ENCODE measurements at regions not wholly inside any gene's neighbourhood (a gene's known extent, or its start where the extent isn't known, plus 50 kb on each side); places are given as distances from the start of the nearest gene placed in this dataset.
"Not testable (repeated sequence)": the region's sequence is repeated elsewhere in the genome, so short reads cannot be mapped to it uniquely, and the experiment has no call there.

GRCh38 chr1:31485166-31485565, 72.2 kb downstream of the SERINC2 start:
- Histone ChIP-seq H2AFZ (no peak overlapping the region), H3K27me3 (ENCODE audit: control insufficient read depth, insufficient read depth, low read length) (no peaks in the 10 kb centered on the region), H3K27ac (peak overlapping the region; percentile 36), H3K36me3 (ENCODE audit: control insufficient read depth, insufficient read depth, low read length) (no peaks in the 10 kb centered on the region), H3K79me2 (no peaks in the 10 kb centered on the region), H3K4me2 (ENCODE audit: low read length) (peak overlapping the region; percentile 21), H3K9ac (no peak overlapping the region), H3K4me1 (peaks cover 2% of the 10 kb centered on the region), H3K9me3 (ENCODE audit: control insufficient read depth, low read length) (no peaks in the 10 kb centered on the region), H3K4me3 (ENCODE audit: low read depth, low read length) (no peak overlapping the region)
- TF ChIP-seq, protein P1, sequence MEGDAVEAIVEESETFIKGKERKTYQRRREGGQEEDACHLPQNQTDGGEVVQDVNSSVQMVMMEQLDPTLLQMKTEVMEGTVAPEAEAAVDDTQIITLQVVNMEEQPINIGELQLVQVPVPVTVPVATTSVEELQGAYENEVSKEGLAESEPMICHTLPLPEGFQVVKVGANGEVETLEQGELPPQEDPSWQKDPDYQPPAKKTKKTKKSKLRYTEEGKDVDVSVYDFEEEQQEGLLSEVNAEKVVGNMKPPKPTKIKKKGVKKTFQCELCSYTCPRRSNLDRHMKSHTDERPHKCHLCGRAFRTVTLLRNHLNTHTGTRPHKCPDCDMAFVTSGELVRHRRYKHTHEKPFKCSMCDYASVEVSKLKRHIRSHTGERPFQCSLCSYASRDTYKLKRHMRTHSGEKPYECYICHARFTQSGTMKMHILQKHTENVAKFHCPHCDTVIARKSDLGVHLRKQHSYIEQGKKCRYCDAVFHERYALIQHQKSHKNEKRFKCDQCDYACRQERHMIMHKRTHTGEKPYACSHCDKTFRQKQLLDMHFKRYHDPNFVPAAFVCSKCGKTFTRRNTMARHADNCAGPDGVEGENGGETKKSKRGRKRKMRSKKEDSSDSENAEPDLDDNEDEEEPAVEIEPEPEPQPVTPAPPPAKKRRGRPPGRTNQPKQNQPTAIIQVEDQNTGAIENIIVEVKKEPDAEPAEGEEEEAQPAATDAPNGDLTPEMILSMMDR (IDR thresholded peaks at IDR 0.05), result no peak

DNA sequence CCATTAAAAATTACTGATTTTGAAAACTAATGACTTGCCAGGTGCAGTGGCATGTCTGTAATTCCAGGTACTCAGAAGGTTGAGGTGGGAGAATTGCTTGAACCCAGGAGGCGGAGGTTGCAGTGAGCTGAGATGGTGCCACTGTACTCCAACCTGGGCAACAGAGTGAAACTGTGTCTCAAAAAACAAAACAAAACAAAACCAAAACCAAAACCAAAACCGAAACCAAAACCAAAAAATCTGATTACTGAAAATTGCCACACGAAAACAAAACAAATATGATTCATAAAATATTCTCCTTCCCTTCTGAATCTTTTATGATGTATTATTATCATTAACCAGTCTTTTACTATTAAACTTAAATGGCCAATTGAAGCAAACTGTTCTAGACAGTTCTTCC, 74.1 kb downstream of the SERINC2 start:
- Histone ChIP-seq H3K9me3 (ENCODE audit: control insufficient read depth, low read length) (no peaks in the 10 kb centered on the region), H3K27me3 (ENCODE audit: control insufficient read depth, insufficient read depth, low read length) (no peaks in the 10 kb centered on the region), H3K4me1 (peaks cover 2% of the 10 kb centered on the region), H3K4me3 (ENCODE audit: low read depth, low read length) (no peak overlapping the region), H3K4me2 (ENCODE audit: low read length) (no peak overlapping the region), H3K9ac (no peak overlapping the region), H3K79me2 (no peaks in the 10 kb centered on the region), H3K36me3 (ENCODE audit: control insufficient read depth, insufficient read depth, low read length) (no peaks in the 10 kb centered on the region), H2AFZ (peak overlapping the region; percentile 30), H3K27ac (no peak overlapping the region)
- TF ChIP-seq, protein P1 (IDR thresholded peaks at IDR 0.05), result no peak

- no peaks in the 10 kb centered on the region for H3K36me3 ChIP-seq (ENCODE audit: control insufficient read depth, insufficient read depth, low read length)
- no peak overlapping the region for H3K4me3 ChIP-seq (ENCODE audit: low read depth, low read length)
- TF ChIP-seq, protein P1 (IDR thresholded peaks at IDR 0.05), result no peak
- H3K4me2 ChIP-seq (ENCODE audit: low read length), result no peak overlapping the region
- H3K9me3 ChIP-seq (ENCODE audit: control insufficient read depth, low read length), result no peaks in the 10 kb centered on the region
- peak overlapping the region; percentile 30 for H2AFZ ChIP-seq
- peaks cover 2% of the 10 kb centered on the region for H3K4me1 ChIP-seq
- H3K9ac ChIP-seq, result no peak overlapping the region
- no peaks in the 10 kb centered on the region for H3K27me3 ChIP-seq (ENCODE audit: control insufficient read depth, insufficient read depth, low read length)
- no peak overlapping the region for H3K27ac ChIP-seq
- H3K79me2 ChIP-seq, result no peaks in the 10 kb centered on the region
Measured at GRCh38 chr1:31487721-31488293, 74.8 kb downstream of the SERINC2 start.

- TF ChIP-seq, protein P1 (IDR thresholded peaks at IDR 0.05), result no peak
- no peaks in the 10 kb centered on the region for H3K27me3 ChIP-seq (ENCODE audit: control insufficient read depth, insufficient read depth, low read length)
- H3K27ac ChIP-seq, result no peak overlapping the region
- H3K9me3 ChIP-seq (ENCODE audit: control insufficient read depth, low read length), result no peaks in the 10 kb centered on the region
- H3K36me3 ChIP-seq (ENCODE audit: control insufficient read depth, insufficient read depth, low read length), result no peaks in the 10 kb centered on the region
- H3K4me3 ChIP-seq (ENCODE audit: low read depth, low read length), result no peak overlapping the region
- no peak overlapping the region for H3K4me2 ChIP-seq (ENCODE audit: low read length)
- H3K4me1 ChIP-seq, result peaks cover 2% of the 10 kb centered on the region
- no peaks in the 10 kb centered on the region for H3K79me2 ChIP-seq
- H3K9ac ChIP-seq, result no peak overlapping the region
- H2AFZ ChIP-seq, result no peak overlapping the region
Measured at GRCh38 chr1:31488528-31488927, 75.5 kb downstream of the SERINC2 start.

GRCh38 chr1:31489575-31489974, 76.6 kb downstream of the SERINC2 start:
- not testable (repeated sequence) for H3K9ac ChIP-seq; H3K79me2 ChIP-seq; H2AFZ ChIP-seq; H3K27ac ChIP-seq; H3K27me3 ChIP-seq (ENCODE audit: control insufficient read depth, insufficient read depth, low read length); H3K4me1 ChIP-seq; H3K4me3 ChIP-seq (ENCODE audit: low read depth, low read length); H3K36me3 ChIP-seq (ENCODE audit: control insufficient read depth, insufficient read depth, low read length); H3K9me3 ChIP-seq (ENCODE audit: control insufficient read depth, low read length); H3K4me2 ChIP-seq (ENCODE audit: low read length)

GRCh38 chr1:31490596-31490995, 77.6 kb downstream of the SERINC2 start:
- H3K36me3 ChIP-seq (ENCODE audit: control insufficient read depth, insufficient read depth, low read length); H3K4me2 ChIP-seq (ENCODE audit: low read length); H3K4me1 ChIP-seq; H3K4me3 ChIP-seq (ENCODE audit: low read depth, low read length); H3K27me3 ChIP-seq (ENCODE audit: control insufficient read depth, insufficient read depth, low read length); H3K79me2 ChIP-seq; H3K27ac ChIP-seq; H2AFZ ChIP-seq; H3K9me3 ChIP-seq (ENCODE audit: control insufficient read depth, low read length); H3K9ac ChIP-seq: not testable (repeated sequence)

DNA sequence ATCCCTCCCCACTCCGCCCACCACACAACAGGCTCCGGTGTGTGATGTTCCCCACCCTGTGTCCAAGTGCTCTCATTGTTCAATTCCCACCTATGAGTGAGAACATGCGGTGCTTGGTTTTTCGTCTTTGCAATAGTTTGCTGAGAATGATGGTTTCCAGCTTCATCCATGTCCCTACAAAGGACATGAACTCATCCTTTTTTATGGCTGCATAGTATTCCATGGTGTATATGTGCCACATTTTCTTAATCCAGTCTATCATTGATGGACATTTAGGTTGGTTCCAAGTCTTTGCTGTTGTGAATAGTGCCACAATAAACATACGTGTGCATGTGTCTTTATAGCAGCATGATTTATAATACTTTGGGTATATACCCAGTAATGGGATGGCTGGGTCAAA, 81.0 kb upstream of the TINAGL1 start:
- not testable (repeated sequence) for H3K4me3 ChIP-seq (ENCODE audit: low read depth, low read length); H3K4me2 ChIP-seq (ENCODE audit: low read length); H3K36me3 ChIP-seq (ENCODE audit: control insufficient read depth, insufficient read depth, low read length); H3K27me3 ChIP-seq (ENCODE audit: control insufficient read depth, insufficient read depth, low read length); H3K79me2 ChIP-seq; H3K4me1 ChIP-seq; H2AFZ ChIP-seq; H3K9me3 ChIP-seq (ENCODE audit: control insufficient read depth, low read length); H3K9ac ChIP-seq; H3K27ac ChIP-seq

DNA sequence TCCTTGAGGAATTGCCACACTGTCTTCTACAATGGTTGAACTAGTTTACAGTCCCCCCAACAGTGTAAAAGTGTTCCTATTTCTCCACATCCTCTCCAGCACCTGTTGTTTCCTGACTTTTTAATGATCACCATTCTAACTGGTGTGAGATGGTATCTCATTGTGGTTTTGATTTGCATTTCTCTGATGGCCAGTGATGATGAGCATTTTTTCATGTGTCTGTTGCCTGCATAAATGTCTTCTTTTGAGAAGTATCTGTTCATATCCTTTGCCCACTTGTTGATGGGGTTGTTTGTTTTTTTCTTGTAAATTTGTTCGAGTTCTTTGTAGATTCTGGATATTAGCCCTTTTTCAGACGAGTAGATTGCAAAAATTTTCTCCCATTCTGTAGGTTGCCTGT, 80.5 kb upstream of the TINAGL1 start:
- H3K4me3 ChIP-seq (ENCODE audit: low read depth, low read length); H3K9me3 ChIP-seq (ENCODE audit: control insufficient read depth, low read length); H3K4me1 ChIP-seq; H3K9ac ChIP-seq; H3K4me2 ChIP-seq (ENCODE audit: low read length); H3K36me3 ChIP-seq (ENCODE audit: control insufficient read depth, insufficient read depth, low read length); H3K27ac ChIP-seq; H2AFZ ChIP-seq; H3K79me2 ChIP-seq; H3K27me3 ChIP-seq (ENCODE audit: control insufficient read depth, insufficient read depth, low read length): not testable (repeated sequence)
